ENCODE measurements at regions not wholly inside any gene's neighbourhood (a gene's known extent, or its start where the extent isn't known, plus 50 kb on each side); places are given as distances from the start of the nearest gene placed in this dataset.

DNA sequence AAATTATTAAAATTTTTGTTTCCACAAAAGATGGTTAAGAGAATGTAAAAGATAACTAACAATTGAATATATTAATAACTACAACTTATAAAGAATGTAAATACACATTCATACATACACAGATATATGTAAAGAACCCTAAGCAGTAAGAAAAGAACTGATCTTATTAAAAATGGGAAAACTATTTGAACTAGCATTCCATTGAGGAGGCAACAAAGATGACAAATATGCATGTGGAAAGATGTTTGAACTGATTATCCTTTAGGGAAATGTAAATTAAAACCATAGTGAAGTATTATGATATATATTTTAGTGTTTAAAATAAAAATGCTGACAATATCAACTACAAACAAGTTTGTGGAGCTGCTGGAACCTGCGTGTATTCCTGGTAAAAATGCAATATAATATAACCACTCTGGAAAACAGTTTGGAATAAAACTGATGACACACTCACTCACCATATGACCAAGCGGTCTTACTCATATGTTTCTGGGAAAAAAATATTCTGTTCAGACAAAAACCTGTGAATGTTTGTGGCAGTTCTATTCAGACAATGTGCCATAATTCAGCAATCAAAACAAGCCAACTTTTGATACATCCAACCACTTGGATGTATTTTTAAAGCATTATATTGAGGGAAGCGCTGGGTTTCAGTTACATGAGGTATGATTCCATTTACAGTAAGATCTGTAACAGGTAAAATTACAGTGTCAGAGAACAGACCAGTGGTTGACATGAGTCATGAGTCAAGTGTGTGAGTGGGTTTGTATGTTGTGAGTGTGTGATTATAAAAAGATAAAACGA is 694.4 kb upstream of the SLITRK5 start:
- intact Hi-C loops (cut with DNase I, micrococcal nuclease): no loop called here
- H3K27me3 Mint-ChIP-seq: no peaks in the 10 kb centered on the region
- ATAC-seq: no peak
- H3K9me3 Mint-ChIP-seq (ENCODE audit: low read depth): no peaks in the 10 kb centered on the region
- ChIA-PET POLR2A (no interaction called here), CTCF (no interaction called here)
- H3K4me3 Mint-ChIP-seq: no peak overlapping the region
- H3K36me3 Mint-ChIP-seq (ENCODE audit: low read depth): no peaks in the 10 kb centered on the region
- no peak for DNase-seq
- H3K27ac Mint-ChIP-seq: no peak overlapping the region
- no peaks in the 10 kb centered on the region for H3K4me1 Mint-ChIP-seq

DNA sequence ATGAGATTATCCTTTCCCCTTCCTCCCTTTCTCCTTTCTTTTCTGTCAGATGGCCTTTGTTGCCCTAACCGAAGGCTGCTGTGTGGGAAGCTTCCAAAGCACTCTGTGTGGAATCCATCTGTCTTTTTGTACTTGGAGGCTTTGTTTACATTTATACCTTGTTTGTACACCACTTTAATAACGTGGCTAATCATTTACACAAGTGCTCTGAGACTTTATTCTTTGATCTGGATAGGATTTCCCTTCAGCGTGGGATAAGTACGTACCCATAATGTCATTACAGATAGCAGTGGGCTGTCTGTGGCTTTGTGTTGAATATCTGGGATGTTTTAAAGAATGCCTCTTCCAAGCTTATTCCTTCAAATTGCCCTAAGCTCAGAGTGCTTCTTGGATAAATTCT is 684.7 kb upstream of the SLITRK5 start:
- Mint-ChIP-seq H3K9me3 (ENCODE audit: low read depth) (no peaks in the 10 kb centered on the region), H3K4me1 (no peaks in the 10 kb centered on the region), H3K27ac (no peak overlapping the region), H3K36me3 (ENCODE audit: low read depth) (no peaks in the 10 kb centered on the region), H3K4me3 (no peak overlapping the region), H3K27me3 (no peaks in the 10 kb centered on the region)
- ATAC-seq (no peak), DNase-seq (no peak)
- ChIA-PET POLR2A (no interaction called here), CTCF (no interaction called here)
- intact Hi-C loops (cut with DNase I, micrococcal nuclease): no loop called here

DNA sequence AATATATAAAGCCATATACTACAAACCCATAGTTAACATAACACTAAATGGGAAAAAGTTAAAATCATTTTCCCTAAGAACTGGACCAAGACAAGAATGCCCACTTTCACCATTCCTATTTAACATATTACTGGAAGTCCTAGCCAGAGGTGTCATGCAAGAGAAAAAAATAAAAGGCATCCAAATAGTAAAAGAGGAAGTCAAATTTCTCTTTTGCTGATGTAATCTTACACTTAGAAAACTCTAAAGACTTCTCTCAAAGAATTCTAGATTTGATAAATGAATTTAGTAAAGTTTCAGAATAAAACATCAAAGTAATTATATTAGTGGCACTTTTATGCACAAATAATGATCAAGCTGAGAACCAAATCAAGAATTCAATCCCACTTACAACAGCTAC is 678.9 kb upstream of the SLITRK5 start:
- ChIA-PET CTCF (no interaction called here), POLR2A (no interaction called here)

DNA sequence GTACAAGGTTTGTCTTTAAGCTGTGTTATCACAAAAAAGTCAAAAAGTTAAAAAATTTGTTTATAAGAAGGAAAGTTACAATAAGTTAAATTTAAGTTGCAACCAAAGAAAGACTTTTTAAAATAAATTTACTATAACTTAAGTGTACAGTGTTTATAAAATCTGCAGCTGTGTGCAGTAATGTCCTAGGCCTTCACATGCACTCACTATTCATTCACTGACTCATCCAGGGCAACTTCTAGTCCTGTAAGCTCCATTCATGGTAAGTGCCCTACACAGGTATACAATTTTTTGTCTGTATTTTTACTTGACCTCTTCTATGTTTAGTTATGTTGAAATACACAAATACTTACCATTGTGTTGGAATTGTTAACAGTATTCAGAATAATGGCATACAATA is 667.9 kb upstream of the SLITRK5 start:
- no peak for ATAC-seq
- ChIA-PET CTCF (no interaction called here), POLR2A (no interaction called here)

More for the DNA sequence above, 678.9 kb upstream of the SLITRK5 start:
- Mint-ChIP-seq H3K9me3 (ENCODE audit: low read depth) (peaks cover 7% of the 10 kb centered on the region), H3K4me1 (no peaks in the 10 kb centered on the region), H3K27ac (no peak overlapping the region), H3K27me3 (no peaks in the 10 kb centered on the region), H3K36me3 (ENCODE audit: low read depth) (no peaks in the 10 kb centered on the region), H3K4me3 (no peak overlapping the region)
- ATAC-seq: no peak
- no peak for DNase-seq
- intact Hi-C loops (cut with DNase I, micrococcal nuclease): no loop called here

DNA sequence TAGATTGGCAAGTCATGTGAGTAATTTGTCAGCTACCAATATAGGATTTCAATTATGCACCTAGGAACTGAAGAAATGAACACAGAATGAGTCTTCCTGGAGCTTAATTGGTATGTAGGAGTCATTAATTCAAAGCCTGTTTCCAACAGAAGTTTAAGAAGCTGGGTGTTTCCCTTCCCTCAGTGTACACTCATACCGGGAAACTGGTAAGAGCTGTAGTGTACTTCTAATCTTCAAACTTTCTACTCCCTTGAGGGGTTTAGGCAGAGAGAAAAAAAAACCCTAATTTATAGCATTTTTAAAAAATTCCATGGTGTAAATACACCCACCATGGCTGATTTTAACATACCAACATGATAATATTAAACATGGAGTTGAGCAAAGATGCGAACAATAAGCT is 665.7 kb upstream of the SLITRK5 start:
- CTCF ChIA-PET: interaction anchor here (0.7 kb wide), 1 partner anchor 418 kb away, joined by 4 read pairs; no protein-coding TSS in a partner anchor
- Mint-ChIP-seq H3K4me1 (no peaks in the 10 kb centered on the region), H3K4me3 (no peak overlapping the region), H3K9me3 (ENCODE audit: low read depth) (peaks cover 11% of the 10 kb centered on the region), H3K27me3 (no peaks in the 10 kb centered on the region), H3K36me3 (ENCODE audit: low read depth) (no peaks in the 10 kb centered on the region), H3K27ac (no peak overlapping the region)
- ATAC-seq (no peak), DNase-seq (no peak)
- POLR2A ChIA-PET: no interaction called here
- intact Hi-C loops (cut with DNase I, micrococcal nuclease): no loop called here

More for the DNA sequence above, 667.9 kb upstream of the SLITRK5 start:
- Mint-ChIP-seq H3K4me3 (no peak overlapping the region), H3K36me3 (ENCODE audit: low read depth) (no peaks in the 10 kb centered on the region), H3K27ac (no peak overlapping the region), H3K27me3 (no peaks in the 10 kb centered on the region), H3K4me1 (no peaks in the 10 kb centered on the region), H3K9me3 (ENCODE audit: low read depth) (peaks cover 5% of the 10 kb centered on the region)
- DNase-seq: no peak
- intact Hi-C loops (cut with DNase I, micrococcal nuclease): no loop called here

DNA sequence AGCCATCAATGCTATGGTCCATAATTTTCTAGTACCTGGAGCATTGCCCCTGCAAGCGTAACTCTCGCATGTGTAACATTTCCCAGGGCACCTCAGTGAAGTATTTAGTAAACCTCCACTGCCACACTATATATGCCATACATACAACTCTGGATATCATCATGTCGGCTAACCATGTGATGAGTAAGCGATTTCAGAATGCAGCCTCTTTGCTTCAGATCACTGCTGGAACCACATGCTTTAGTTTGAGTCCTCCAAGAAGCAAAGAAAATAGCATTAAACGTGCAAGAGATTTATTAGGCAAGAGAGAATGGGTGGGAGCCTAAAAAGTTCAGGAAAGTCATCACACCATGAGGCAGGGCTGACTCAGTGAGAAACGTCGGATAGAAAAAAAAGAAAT is 635.6 kb upstream of the SLITRK5 start:
- Mint-ChIP-seq H3K27ac (no peak overlapping the region), H3K4me1 (no peaks in the 10 kb centered on the region), H3K36me3 (ENCODE audit: low read depth) (no peaks in the 10 kb centered on the region), H3K27me3 (no peaks in the 10 kb centered on the region), H3K9me3 (ENCODE audit: low read depth) (peaks cover 3% of the 10 kb centered on the region), H3K4me3 (no peak overlapping the region)
- CTCF ChIA-PET: no interaction called here
- intact Hi-C loops (cut with DNase I, micrococcal nuclease): no loop called here
- no peak for DNase-seq
- ATAC-seq: no peak
- POLR2A ChIA-PET: no interaction called here

DNA sequence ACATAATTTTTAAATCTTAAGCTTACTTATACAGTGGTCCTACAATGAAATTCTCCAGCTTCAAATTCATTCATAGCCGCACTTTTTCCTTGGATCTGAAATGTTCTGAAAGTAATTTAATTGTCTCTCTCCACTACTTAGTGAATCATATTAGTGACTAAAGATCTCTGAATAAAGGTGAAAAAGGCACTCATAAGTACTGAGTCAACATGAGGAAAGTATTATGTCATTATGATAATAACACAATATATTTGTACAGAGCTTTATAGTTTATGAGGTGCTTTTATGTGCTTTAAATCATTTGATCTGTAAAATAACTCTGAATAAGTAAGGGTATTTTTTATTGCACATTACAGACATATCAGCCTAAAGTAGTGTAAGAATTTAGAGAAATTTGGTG is 628.2 kb upstream of the SLITRK5 start:
- H3K4me3 Mint-ChIP-seq: no peak overlapping the region
- ATAC-seq: no peak
- DNase-seq: no peak
- no peak overlapping the region for H3K27ac Mint-ChIP-seq
- no peaks in the 10 kb centered on the region for H3K9me3 Mint-ChIP-seq (ENCODE audit: low read depth)
- ChIA-PET CTCF (no interaction called here), POLR2A (no interaction called here)
- no peaks in the 10 kb centered on the region for H3K4me1 Mint-ChIP-seq
- intact Hi-C loops (cut with DNase I, micrococcal nuclease): no loop called here
- H3K36me3 Mint-ChIP-seq (ENCODE audit: low read depth): no peaks in the 10 kb centered on the region
- no peaks in the 10 kb centered on the region for H3K27me3 Mint-ChIP-seq

DNA sequence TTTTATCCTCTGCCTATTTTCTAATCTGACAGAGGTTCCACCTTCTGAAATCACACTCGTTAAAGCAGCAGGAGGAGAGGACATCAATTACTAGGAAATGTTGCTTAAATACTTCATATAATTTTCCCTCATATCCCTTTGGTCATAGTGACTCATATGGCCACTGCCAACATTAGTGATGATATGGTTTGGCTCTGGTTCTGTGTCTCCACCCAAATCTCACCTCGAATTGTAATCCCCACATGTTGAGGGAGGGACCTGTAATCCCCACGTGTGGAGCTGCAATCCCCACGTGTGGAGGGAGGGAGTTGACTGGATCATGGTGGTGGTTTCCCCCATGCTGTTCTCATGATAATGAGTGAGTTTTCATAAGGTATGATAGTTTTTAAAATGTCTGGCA is 618.4 kb upstream of the SLITRK5 start:
- intact Hi-C loops (cut with DNase I, micrococcal nuclease): no loop called here
- H3K27me3 Mint-ChIP-seq: no peaks in the 10 kb centered on the region
- DNase-seq (no peak), ATAC-seq (no peak)
- no peak overlapping the region for H3K4me3 Mint-ChIP-seq
- peaks cover 2% of the 10 kb centered on the region for H3K9me3 Mint-ChIP-seq (ENCODE audit: low read depth)
- no peaks in the 10 kb centered on the region for H3K36me3 Mint-ChIP-seq (ENCODE audit: low read depth)
- ChIA-PET POLR2A (no interaction called here), CTCF (no interaction called here)
- no peaks in the 10 kb centered on the region for H3K4me1 Mint-ChIP-seq
- H3K27ac Mint-ChIP-seq: no peak overlapping the region

DNA sequence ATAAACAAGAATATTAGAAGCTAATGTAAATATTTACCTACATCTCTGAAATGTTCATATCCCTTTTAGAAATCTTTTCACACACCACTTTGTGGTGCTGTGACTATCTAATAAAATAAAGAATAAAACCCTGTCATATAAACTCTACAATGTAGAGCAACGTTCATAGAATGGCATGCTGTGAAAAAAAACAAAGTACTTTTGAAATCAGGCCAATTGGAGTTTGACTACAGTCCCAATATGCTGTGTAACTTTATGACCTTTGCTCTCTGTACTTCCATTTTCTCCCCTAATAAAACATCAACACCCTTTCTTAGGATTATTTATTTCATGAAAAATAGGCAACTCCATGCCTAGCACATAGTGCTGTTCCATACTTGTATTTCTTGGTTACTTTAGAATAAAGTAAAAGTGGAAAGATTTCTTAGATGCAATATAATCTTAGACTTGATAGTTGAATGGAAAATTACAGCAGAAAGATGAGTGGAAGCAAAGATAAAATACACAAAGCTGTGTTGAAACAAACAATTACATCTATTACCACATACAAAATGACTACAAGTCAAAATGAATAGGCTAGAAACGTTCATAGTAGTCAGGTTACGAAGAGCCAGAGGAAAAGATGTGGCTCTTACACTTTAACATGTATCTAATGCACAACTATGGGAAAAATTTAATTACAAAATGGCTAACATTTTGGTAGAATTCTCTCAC is 613.2 kb upstream of the SLITRK5 start:
- no peaks in the 10 kb centered on the region for H3K9me3 Mint-ChIP-seq (ENCODE audit: low read depth)
- ATAC-seq (no peak), DNase-seq (no peak)
- H3K4me3 Mint-ChIP-seq: no peak overlapping the region
- intact Hi-C loops (cut with DNase I, micrococcal nuclease): no loop called here
- ChIA-PET POLR2A (no interaction called here), CTCF (no interaction called here)
- H3K36me3 Mint-ChIP-seq (ENCODE audit: low read depth): no peaks in the 10 kb centered on the region
- no peaks in the 10 kb centered on the region for H3K27me3 Mint-ChIP-seq
- H3K27ac Mint-ChIP-seq: no peak overlapping the region
- H3K4me1 Mint-ChIP-seq: no peaks in the 10 kb centered on the region

DNA sequence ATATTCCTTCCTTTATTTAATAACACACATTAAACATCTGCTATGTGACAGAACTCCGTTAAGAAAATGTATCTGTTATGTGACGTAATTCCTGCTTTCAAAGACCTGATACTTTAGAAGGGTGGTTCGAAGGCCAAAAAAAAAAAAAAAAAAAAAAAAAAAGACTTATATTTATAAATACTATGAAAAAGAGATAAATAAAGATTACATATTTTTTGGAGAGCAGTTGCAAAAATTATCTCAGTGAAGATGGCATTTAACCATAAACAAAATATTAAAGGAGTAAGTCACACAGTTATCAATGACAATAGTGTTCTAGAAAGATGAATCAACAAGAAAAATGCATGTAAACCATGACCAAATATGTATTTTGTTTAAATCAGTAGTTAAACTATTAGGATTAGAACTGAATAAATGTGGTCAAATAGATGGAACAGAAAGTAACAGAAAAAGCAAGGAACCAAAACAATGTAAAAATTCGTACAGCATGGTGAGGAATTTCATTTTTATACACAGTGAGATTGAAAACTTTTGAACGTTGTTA is 612.3 kb upstream of the SLITRK5 start:
- CTCF ChIA-PET: no interaction called here
- H3K36me3 Mint-ChIP-seq (ENCODE audit: low read depth): no peaks in the 10 kb centered on the region

DNA sequence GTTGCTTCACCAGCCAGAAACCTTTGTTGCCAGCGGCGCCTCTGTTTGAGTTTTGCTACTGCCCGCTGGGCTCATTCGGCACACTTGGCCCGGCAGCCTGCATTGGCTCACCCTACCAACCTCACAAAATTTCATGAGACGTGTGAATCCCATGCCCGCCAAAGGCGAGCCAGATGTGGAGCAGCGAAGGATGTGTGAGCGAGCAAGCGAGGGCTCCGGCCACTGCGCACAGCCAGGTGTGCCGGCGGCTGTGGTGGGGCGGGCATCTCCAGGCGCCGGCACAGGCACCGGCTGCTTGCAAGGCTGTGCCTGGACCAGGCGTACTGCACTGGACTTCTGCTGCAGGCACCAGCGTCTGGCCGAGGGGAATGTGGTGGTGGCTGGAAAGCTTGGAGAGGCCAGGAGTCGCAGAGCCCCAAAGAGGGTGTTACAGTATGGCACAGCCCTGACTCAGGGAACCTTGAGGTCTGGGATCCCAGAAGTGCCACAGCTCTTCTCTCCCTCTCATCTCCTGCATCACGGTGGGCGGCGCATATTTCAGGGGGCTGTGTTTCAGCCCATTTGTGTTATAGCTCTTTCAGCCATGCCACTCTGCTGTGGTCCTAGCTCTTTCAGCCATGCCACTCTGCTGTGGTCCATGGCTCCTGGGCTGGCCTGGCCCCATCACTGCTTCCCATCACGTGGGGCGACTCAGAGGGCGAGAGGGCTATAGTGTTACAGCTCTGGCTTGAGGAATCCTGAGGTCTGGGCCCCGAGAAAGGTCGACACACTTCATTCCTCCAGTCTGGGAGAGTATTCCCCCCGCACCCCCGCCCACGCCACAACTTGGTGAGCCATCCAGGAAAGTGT is 592.0 kb upstream of the SLITRK5 start:
- POLR2A ChIA-PET: no interaction called here
- Mint-ChIP-seq H3K9me3 (ENCODE audit: low read depth) (peaks cover 2% of the 10 kb centered on the region), H3K27ac (no peak overlapping the region), H3K36me3 (ENCODE audit: low read depth) (no peaks in the 10 kb centered on the region), H3K4me1 (no peaks in the 10 kb centered on the region), H3K4me3 (no peak overlapping the region), H3K27me3 (no peaks in the 10 kb centered on the region)
- no peak for DNase-seq
- intact Hi-C loops (cut with DNase I, micrococcal nuclease): no loop called here
- ATAC-seq: no peak
- CTCF ChIA-PET: no interaction called here

More for the DNA sequence above, 612.3 kb upstream of the SLITRK5 start:
- Mint-ChIP-seq H3K27ac (no peak overlapping the region), H3K9me3 (ENCODE audit: low read depth) (no peaks in the 10 kb centered on the region), H3K27me3 (no peaks in the 10 kb centered on the region), H3K4me1 (no peaks in the 10 kb centered on the region), H3K4me3 (no peak overlapping the region)
- no peak for DNase-seq
- ATAC-seq: no peak
- intact Hi-C loops (cut with DNase I, micrococcal nuclease): no loop called here
- POLR2A ChIA-PET: no interaction called here
